ENCODE measurements at regions not wholly inside any gene's neighbourhood (a gene's known extent, or its start where the extent isn't known, plus 50 kb on each side); places are given as distances from the start of the nearest gene placed in this dataset.

DNA sequence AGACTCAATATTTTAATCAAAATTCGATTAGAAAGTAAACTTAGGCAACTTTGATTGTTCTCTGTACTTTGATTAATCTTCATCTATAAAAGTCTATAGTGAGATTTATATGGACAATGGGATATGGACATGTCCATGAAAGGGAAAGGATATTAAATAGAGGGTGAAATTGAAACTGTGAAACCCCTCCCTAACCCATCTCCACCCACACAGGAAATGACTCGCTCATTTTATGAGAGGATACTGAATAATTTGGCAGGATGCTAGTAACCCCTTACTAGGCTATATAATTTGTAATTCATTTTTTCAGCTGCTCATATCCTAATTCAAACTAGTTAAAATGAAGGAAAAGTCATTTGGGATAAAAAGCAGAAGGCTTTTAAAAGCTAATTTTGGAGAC is 328.0 kb upstream of the ATP2B1 start:
- TF ChIP-seq CTCF (IDR thresholded peaks at IDR 0.05) (no peak), POLR2A (IDR thresholded peaks at IDR 0.05) (no peak)

Data from heart left ventricle (tissue), 13 donors.